Ascending aorta (tissue), 2 donors: ENCODE measurements at regions not wholly inside any gene's neighbourhood (a gene's known extent, or its start where the extent isn't known, plus 50 kb on each side); places are given as distances from the start of the nearest gene placed in this dataset.
"Not testable (repeated sequence)": the region's sequence is repeated elsewhere in the genome, so short reads cannot be mapped to it uniquely, and the experiment has no call there.

Experiments used
- DNase-seq, 2 donors: peaks; one replicate each; pipeline ENCODE4 v3.0.0-alpha.2; 2019; ENCODE audit warnings: low spot score in 2 of 2
- H3K27ac ChIP-seq, 2 donors: fragments of 200-600 bp; sonication (generic); one replicate each; pipeline ENCODE4 v1.5.1; 2016 to 2017; ENCODE audit warnings: mild to moderate bottlenecking in 1 of 2
- H3K27me3 ChIP-seq: fragments of 200-600 bp; sonication (generic); one replicate; pipeline ENCODE4 v1.5.1; 2017
- H3K36me3 ChIP-seq, 2 donors: fragments of 200-600 bp; sonication (generic); one replicate each; pipeline ENCODE4 v1.5.1; 2016
- H3K4me1 ChIP-seq, 2 donors: fragments of 200-600 bp; sonication (generic); one replicate each; pipeline ENCODE4 v1.5.1; 2016 to 2017; ENCODE audit warnings: mild to moderate bottlenecking in 1 of 2
- H3K4me3 ChIP-seq, 2 donors: fragments of 200-600 bp; sonication (generic); one replicate each; pipeline ENCODE4 v1.5.1; 2016 to 2017; ENCODE audit warnings: mild to moderate bottlenecking in 1 of 2
- H3K9me3 ChIP-seq, 2 donors: fragments of 200-600 bp; sonication (generic); one replicate each; pipeline ENCODE4 v1.5.1; 2016
- CTCF ChIP-seq, 3 experiments: fragments of 200-600 bp in 2 of 3; fragments of 450-650 bp in 1 of 3; sonication (generic) in 2 of 3; IDR thresholded peaks; one replicate each; pipeline ENCODE4 v1.5.1; 2016 to 2019; ENCODE audit warnings: antibody characterized with exemption in 3 of 3, mild to moderate bottlenecking in 1 of 3, moderate library complexity in 1 of 3
- intact Hi-C: fragments of 100-400 bp; cut with DNase I; formaldehyde crosslinking; loops from one replicate; pipeline ENCODE4 v1.15.1; 2023

- H3K4me1 ChIP-seq, H3K9me3 ChIP-seq, H3K36me3 ChIP-seq, DNase-seq, H3K4me3 ChIP-seq, H3K27me3 ChIP-seq, H3K27ac ChIP-seq, intact Hi-C loops: not testable (repeated sequence)
Observed at GRCh38 chr2:187610450-187610849, 56.2 kb upstream of the TFPI start.

GRCh38 chr2:187612857-187613256, 58.6 kb upstream of the TFPI start:
- no peak for TF ChIP-seq CTCF (IDR thresholded peaks at IDR 0.05)
- no peak overlapping the region for H3K4me3 ChIP-seq
- no peaks in the 10 kb centered on the region for H3K36me3 ChIP-seq
- H3K9me3 ChIP-seq, result no peaks in the 10 kb centered on the region
- H3K4me1 ChIP-seq, result no peaks in the 10 kb centered on the region
- H3K27ac ChIP-seq, result no peak overlapping the region
- no peaks in the 10 kb centered on the region for H3K27me3 ChIP-seq
- intact Hi-C loops, result no loop called here
- no peak for DNase-seq

GRCh38 chr2:187614756-187615155, 60.5 kb upstream of the TFPI start:
- no peak for DNase-seq
- intact Hi-C loops, result no loop called here
- H3K27ac ChIP-seq, result no peak overlapping the region
- H3K4me1 ChIP-seq, result no peaks in the 10 kb centered on the region
- no peaks in the 10 kb centered on the region for H3K9me3 ChIP-seq
- no peak overlapping the region for H3K4me3 ChIP-seq
- no peak for TF ChIP-seq CTCF (IDR thresholded peaks at IDR 0.05)
- H3K27me3 ChIP-seq, result no peaks in the 10 kb centered on the region
- H3K36me3 ChIP-seq, result no peaks in the 10 kb centered on the region

- H3K4me3 ChIP-seq, result no peak overlapping the region
- intact Hi-C loops, result no loop called here
Observed at GRCh38 chr2:187615364-187615763, 61.1 kb upstream of the TFPI start.

GRCh38 chr2:187615902-187616301, 61.7 kb upstream of the TFPI start:
- no peak overlapping the region for H3K27ac ChIP-seq
- no peaks in the 10 kb centered on the region for H3K36me3 ChIP-seq
- no peak for DNase-seq
- no peaks in the 10 kb centered on the region for H3K27me3 ChIP-seq
- intact Hi-C loops, result no loop called here
- TF ChIP-seq CTCF (IDR thresholded peaks at IDR 0.05), result no peak
- H3K4me1 ChIP-seq, result no peaks in the 10 kb centered on the region
- H3K9me3 ChIP-seq, result no peaks in the 10 kb centered on the region
- H3K4me3 ChIP-seq, result no peak overlapping the region

More at GRCh38 chr2:187615364-187615763, 61.1 kb upstream of the TFPI start:
- Histone ChIP-seq H3K27me3 (no peaks in the 10 kb centered on the region), H3K9me3 (no peaks in the 10 kb centered on the region), H3K4me1 (no peaks in the 10 kb centered on the region), H3K27ac (no peak overlapping the region), H3K36me3 (no peaks in the 10 kb centered on the region)
- TF ChIP-seq CTCF (IDR thresholded peaks at IDR 0.05), result no peak
- no peak for DNase-seq

- Histone ChIP-seq H3K4me3 (no peak overlapping the region), H3K27ac (no peak overlapping the region), H3K9me3 (no peaks in the 10 kb centered on the region), H3K4me1 (no peaks in the 10 kb centered on the region), H3K27me3 (no peaks in the 10 kb centered on the region), H3K36me3 (no peaks in the 10 kb centered on the region)
- TF ChIP-seq CTCF (IDR thresholded peaks at IDR 0.05), result no peak
- DNase-seq, result no peak
- intact Hi-C loops, result no loop called here
Observed at GRCh38 chr2:187617120-187617519, 62.9 kb upstream of the TFPI start.
